Neural crest cell (in vitro differentiated cells): ENCODE measurements at regions not wholly inside any gene's neighbourhood (a gene's known extent, or its start where the extent isn't known, plus 50 kb on each side); places are given as distances from the start of the nearest gene placed in this dataset.

Experiments used
- DNase-seq: peaks from one replicate; pipeline ENCODE4 v3.0.0; 2021; ENCODE audit warnings: low read depth, mixed read lengths, low spot score
- H3K27ac Mint-ChIP-seq: one replicate; pipeline ENCODE4 v1.8.0; 2021; ENCODE audit warnings: mild to moderate bottlenecking, mixed read lengths; ENCODE audit not compliant: unreplicated experiment
- H3K27me3 Mint-ChIP-seq: 2 replicates; pipeline ENCODE4 v1.8.0; 2021; ENCODE audit warnings: low read depth, mild to moderate bottlenecking, mixed read lengths
- H3K36me3 Mint-ChIP-seq: 2 replicates; pipeline ENCODE4 v1.8.0; 2021; ENCODE audit warnings: low read depth, mild to moderate bottlenecking, mixed read lengths
- H3K4me1 Mint-ChIP-seq: 2 replicates; pipeline ENCODE4 v1.8.0; 2021; ENCODE audit warnings: mixed read lengths
- H3K4me3 Mint-ChIP-seq: one replicate; pipeline ENCODE4 v1.8.0; 2021; ENCODE audit warnings: mild to moderate bottlenecking, mixed read lengths
- H3K9me3 Mint-ChIP-seq: 2 replicates; pipeline ENCODE4 v1.8.0; 2021; ENCODE audit warnings: mixed read lengths
- TF ChIP-seq, protein P1 (sequence below): fragments of 200-600 bp; sonication (generic); conservative IDR thresholded peaks from 2 replicates; pipeline ENCODE4 v1.5.0; 2021; ENCODE audit warnings: antibody characterized with exemption, mild to moderate bottlenecking

DNA sequence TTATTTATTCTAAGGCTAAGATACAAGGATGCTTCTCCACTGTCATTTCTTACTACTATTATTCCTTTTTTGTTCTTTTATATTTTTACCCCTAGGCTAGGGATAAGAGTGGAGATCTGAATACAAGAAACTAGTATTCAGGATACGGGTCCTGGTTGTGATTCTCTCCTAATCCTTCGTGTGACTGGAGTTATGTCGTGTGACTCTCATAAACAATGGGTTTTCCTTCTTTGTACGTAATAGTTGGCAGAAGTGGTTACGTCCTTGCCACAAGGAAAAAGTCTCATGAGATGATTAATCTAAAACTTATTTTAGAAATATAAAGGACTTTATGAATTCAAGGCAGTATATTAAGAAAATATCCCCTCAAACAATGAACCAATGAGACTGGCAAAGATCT lies 497.2 kb upstream of the FAM241A start:
- DNase-seq, result no peak
- peaks cover 5% of the 10 kb centered on the region for H3K4me1 Mint-ChIP-seq
- H3K4me3 Mint-ChIP-seq, result no peak overlapping the region
- no peaks in the 10 kb centered on the region for H3K36me3 Mint-ChIP-seq
- no peak overlapping the region for H3K27ac Mint-ChIP-seq
- no peaks in the 10 kb centered on the region for H3K9me3 Mint-ChIP-seq
- H3K27me3 Mint-ChIP-seq, result no peaks in the 10 kb centered on the region
- TF ChIP-seq, protein P1, sequence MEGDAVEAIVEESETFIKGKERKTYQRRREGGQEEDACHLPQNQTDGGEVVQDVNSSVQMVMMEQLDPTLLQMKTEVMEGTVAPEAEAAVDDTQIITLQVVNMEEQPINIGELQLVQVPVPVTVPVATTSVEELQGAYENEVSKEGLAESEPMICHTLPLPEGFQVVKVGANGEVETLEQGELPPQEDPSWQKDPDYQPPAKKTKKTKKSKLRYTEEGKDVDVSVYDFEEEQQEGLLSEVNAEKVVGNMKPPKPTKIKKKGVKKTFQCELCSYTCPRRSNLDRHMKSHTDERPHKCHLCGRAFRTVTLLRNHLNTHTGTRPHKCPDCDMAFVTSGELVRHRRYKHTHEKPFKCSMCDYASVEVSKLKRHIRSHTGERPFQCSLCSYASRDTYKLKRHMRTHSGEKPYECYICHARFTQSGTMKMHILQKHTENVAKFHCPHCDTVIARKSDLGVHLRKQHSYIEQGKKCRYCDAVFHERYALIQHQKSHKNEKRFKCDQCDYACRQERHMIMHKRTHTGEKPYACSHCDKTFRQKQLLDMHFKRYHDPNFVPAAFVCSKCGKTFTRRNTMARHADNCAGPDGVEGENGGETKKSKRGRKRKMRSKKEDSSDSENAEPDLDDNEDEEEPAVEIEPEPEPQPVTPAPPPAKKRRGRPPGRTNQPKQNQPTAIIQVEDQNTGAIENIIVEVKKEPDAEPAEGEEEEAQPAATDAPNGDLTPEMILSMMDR, result no peak

DNA sequence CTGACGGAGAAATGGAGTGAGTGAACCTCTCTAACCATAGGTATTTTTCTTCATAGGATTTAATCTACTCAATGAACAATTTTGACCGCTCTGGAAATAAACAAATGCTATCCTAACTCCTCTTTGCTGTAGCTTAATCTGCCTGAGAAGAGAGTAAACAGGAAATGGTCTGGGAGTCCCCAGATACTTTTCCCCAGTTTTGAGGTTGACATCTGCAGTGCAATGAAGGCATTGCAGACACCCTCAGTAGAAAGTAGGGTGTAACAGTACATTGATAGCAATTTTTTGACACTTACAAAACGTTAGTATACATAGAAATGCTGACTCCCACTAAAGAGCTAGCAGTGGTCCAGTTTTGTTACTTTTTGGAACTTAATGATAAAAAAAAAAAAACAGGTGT lies 495.9 kb upstream of the FAM241A start:
- Mint-ChIP-seq H3K27ac (no peak overlapping the region), H3K36me3 (no peaks in the 10 kb centered on the region), H3K4me1 (peaks cover 5% of the 10 kb centered on the region), H3K27me3 (no peaks in the 10 kb centered on the region), H3K4me3 (no peak overlapping the region), H3K9me3 (no peaks in the 10 kb centered on the region)
- no peak for DNase-seq
- TF ChIP-seq, protein P1, result no peak

DNA sequence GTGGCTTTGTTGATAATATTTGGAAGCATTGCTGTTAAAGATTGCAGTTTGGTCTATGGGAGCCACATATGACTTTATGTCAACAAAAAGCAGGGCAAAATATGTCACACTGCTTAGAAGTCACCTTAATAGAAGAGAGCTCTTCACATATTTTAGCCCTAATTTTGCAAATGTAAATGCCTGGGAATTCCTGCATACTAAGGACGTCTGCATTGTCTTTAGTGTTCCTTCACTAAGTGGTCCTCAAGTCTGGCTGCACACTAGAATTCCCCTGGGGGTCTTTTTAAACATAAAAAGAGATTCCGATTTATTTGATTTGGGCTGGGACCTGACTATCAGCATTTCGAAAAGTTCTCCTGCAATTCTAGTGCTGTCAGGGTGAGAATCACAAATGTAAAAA lies 495.1 kb upstream of the FAM241A start:
- TF ChIP-seq, protein P1, result no peak
- Mint-ChIP-seq H3K27ac (no peak overlapping the region), H3K27me3 (no peaks in the 10 kb centered on the region), H3K4me1 (peaks cover 5% of the 10 kb centered on the region), H3K36me3 (no peaks in the 10 kb centered on the region), H3K4me3 (no peak overlapping the region), H3K9me3 (no peaks in the 10 kb centered on the region)
- DNase-seq, result no peak

DNA sequence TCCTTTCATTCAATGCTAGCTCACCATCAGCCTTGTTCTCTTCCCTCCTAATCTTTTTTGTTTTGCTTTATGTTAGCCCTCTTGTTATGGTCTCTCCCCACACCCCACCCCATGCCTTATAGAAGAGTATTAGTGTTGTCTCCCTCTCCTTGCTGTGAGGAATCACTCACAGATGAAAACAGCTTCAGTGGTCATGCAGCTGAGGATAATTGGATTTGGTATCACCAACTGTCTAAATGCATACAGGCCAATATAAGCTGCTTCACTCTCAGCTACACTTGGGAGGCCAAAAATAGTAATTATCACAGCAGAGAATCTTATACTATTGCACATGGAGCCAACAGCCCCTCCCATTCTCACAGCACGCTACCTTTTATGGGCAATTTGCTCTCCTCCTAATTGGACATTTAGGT lies 494.6 kb upstream of the FAM241A start:
- DNase-seq, result no peak
- Mint-ChIP-seq H3K36me3 (no peaks in the 10 kb centered on the region), H3K27ac (no peak overlapping the region), H3K4me1 (peaks cover 5% of the 10 kb centered on the region), H3K9me3 (no peaks in the 10 kb centered on the region), H3K4me3 (no peak overlapping the region), H3K27me3 (no peaks in the 10 kb centered on the region)
- TF ChIP-seq, protein P1, result no peak

DNA sequence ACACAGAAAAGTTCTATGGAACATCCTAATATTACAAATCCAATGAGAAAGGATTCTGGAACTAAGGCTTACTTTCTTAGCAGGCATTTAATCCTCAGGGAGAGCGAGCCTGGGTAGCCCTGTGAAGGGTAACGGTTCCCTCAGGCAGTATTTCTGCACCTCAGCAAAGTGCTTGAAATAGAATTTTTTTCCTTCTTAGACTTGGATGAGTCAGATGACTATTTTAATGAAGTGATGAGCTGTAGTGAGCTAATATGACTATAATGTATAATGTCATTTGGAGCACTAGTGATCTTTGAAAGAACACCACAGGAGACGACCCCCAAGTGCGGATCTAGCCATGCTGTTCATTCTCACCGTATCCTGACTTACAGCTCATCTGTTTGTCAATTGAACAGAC lies 493.0 kb upstream of the FAM241A start:
- TF ChIP-seq, protein P1, result no peak
- Mint-ChIP-seq H3K4me1 (peaks cover 5% of the 10 kb centered on the region), H3K36me3 (no peaks in the 10 kb centered on the region), H3K9me3 (no peaks in the 10 kb centered on the region), H3K27me3 (no peaks in the 10 kb centered on the region), H3K4me3 (no peak overlapping the region), H3K27ac (no peak overlapping the region)
- no peak for DNase-seq

DNA sequence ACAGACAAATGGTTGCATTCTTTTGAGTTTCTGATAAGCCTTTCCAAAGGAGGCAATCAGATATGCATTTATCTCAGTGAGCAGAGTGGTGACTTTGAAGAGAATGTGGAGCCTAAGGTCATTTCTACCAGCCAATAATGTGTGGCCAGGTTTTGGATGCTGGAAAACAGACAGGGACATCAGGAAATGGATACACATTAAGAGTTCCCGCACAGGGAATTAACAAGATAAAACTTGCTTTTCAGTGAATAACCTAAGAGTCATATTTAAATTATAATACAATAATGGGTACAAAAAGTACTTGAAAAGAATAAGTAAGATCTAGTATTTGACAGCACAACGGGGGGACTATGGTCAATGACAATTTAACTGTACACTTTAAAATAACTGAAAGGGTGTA lies 492.3 kb upstream of the FAM241A start:
- Mint-ChIP-seq H3K36me3 (no peaks in the 10 kb centered on the region), H3K9me3 (no peaks in the 10 kb centered on the region), H3K4me1 (peaks cover 5% of the 10 kb centered on the region), H3K27ac (no peak overlapping the region), H3K4me3 (no peak overlapping the region), H3K27me3 (no peaks in the 10 kb centered on the region)
- TF ChIP-seq, protein P1, result no peak
- DNase-seq, result no peak
